GM23338 (cell line): ENCODE measurements at regions not wholly inside any gene's neighbourhood (a gene's known extent, or its start where the extent isn't known, plus 50 kb on each side); places are given as distances from the start of the nearest gene placed in this dataset.

Experiments
- ATAC-seq: fragments of 200-7000 bp; cut with Tn5 transposase; 3 replicates; pipeline ENCODE4 v1.9.1; 2020
- DNase-seq: peaks from one replicate; pipeline ENCODE4 v3.0.0-alpha.2; 2015; ENCODE audit warnings: low spot score
- H2AFZ ChIP-seq: fragments of 200-600 bp; sonication (generic); 2 replicates; pipeline ENCODE4 v1.8.0; 2016; ENCODE audit warnings: antibody characterized with exemption, mild to moderate bottlenecking, moderate library complexity
- H3F3A ChIP-seq: fragments of 200-600 bp; sonication (generic); replicated peaks from 2 replicates; pipeline ENCODE4 v1.8.0; 2017; ENCODE audit warnings: antibody characterized with exemption, mixed run types, low read depth
- H3K27ac ChIP-seq: fragments of 200-600 bp; sonication (generic); 2 replicates; pipeline ENCODE4 v1.6.1; 2016; ENCODE audit warnings: low read depth
- H3K27me3 ChIP-seq: fragments of 200-600 bp; sonication (generic); 2 replicates; pipeline ENCODE4 v1.8.0; 2016; ENCODE audit warnings: mild to moderate bottlenecking, mixed run types, moderate library complexity; ENCODE audit not compliant: insufficient read depth
- H3K36me3 ChIP-seq: fragments of 200-600 bp; sonication (generic); 2 replicates; pipeline ENCODE4 v1.8.0; 2016; ENCODE audit warnings: mild to moderate bottlenecking; ENCODE audit not compliant: insufficient read depth
- H3K4me1 ChIP-seq: fragments of 200-600 bp; sonication (generic); 2 replicates; pipeline ENCODE4 v1.8.0; 2016; ENCODE audit warnings: mild to moderate bottlenecking, moderate library complexity; ENCODE audit not compliant: insufficient read depth
- H3K4me2 ChIP-seq: fragments of 200-600 bp; sonication (generic); 2 replicates; pipeline ENCODE4 v1.7.1; 2017; ENCODE audit warnings: mixed run types
- H3K4me3 ChIP-seq: fragments of 200-600 bp; sonication (generic); 2 replicates; pipeline ENCODE4 v1.6.1; 2016; ENCODE audit warnings: mixed run types
- H3K79me2 ChIP-seq: fragments of 200-600 bp; sonication (generic); replicated peaks from 2 replicates; pipeline ENCODE4 v1.8.0; 2017; ENCODE audit warnings: mild to moderate bottlenecking; ENCODE audit not compliant: insufficient read depth
- H3K9me2 ChIP-seq: fragments of 200-600 bp; sonication (generic); 2 replicates; pipeline ENCODE4 v1.8.0; 2017; ENCODE audit not compliant: insufficient read depth
- H4K20me1 ChIP-seq: fragments of 200-600 bp; sonication (generic); replicated peaks from 2 replicates; pipeline ENCODE4 v1.8.0; 2017; ENCODE audit warnings: mild to moderate bottlenecking; ENCODE audit not compliant: insufficient read depth
- H3K27ac Mint-ChIP-seq: 2 replicates; pipeline ENCODE4 v1.8.0; 2020; ENCODE audit warnings: inconsistent platforms, mild to moderate bottlenecking, moderate library complexity, mixed read lengths
- H3K27me3 Mint-ChIP-seq: 3 replicates; pipeline ENCODE4 v1.8.0; 2022; ENCODE audit warnings: low read depth, mild to moderate bottlenecking, moderate library complexity, mixed read lengths, inconsistent platforms; ENCODE audit not compliant: insufficient read depth, poor library complexity
- H3K36me3 Mint-ChIP-seq: 3 replicates; pipeline ENCODE4 v1.8.0; 2021; ENCODE audit warnings: low read depth, mild to moderate bottlenecking, inconsistent platforms, moderate library complexity, mixed read lengths
- H3K4me1 Mint-ChIP-seq: 3 replicates; pipeline ENCODE4 v1.8.0; 2020; ENCODE audit warnings: mild to moderate bottlenecking, inconsistent platforms, mixed read lengths
- H3K4me3 Mint-ChIP-seq: 3 replicates; pipeline ENCODE4 v1.8.0; 2021; ENCODE audit warnings: moderate library complexity, mild to moderate bottlenecking, inconsistent platforms, mixed read lengths
- H3K9me3 Mint-ChIP-seq: 3 replicates; pipeline ENCODE4 v1.8.0; 2020; ENCODE audit warnings: moderate library complexity, mild to moderate bottlenecking, inconsistent platforms, mixed read lengths
- CTCF ChIP-seq, 2 experiments: fragments of 200-600 bp in 1 of 2; sonication (generic) in 1 of 2; conservative IDR thresholded peaks; 2 replicates each; pipeline versions ENCODE4 v1.5.1 to v1.6.1; 2016 to 2017; ENCODE audit warnings: antibody characterized with exemption in 2 of 2, low read depth in 2 of 2, mild to moderate bottlenecking in 2 of 2, moderate library complexity in 1 of 2
- ETS1 ChIP-seq: IDR thresholded peaks from 2 replicates; pipeline ENCODE4 v1.6.1; 2016; ENCODE audit warnings: antibody characterized with exemption
- EZH2 ChIP-seq: fragments of 200-600 bp; sonication (generic); IDR thresholded peaks from one replicate; pipeline ENCODE4 v1.8.0; 2017; ENCODE audit warnings: antibody characterized with exemption, mild to moderate bottlenecking, low read depth; ENCODE audit not compliant: unreplicated experiment
- EZH2phosphoT487 ChIP-seq: fragments of 200-600 bp; sonication (generic); IDR thresholded peaks from one replicate; pipeline ENCODE4 v1.8.1; 2018; ENCODE audit warnings: antibody characterized with exemption; ENCODE audit not compliant: unreplicated experiment
- NANOG ChIP-seq: IDR thresholded peaks from 2 replicates; pipeline ENCODE4 v1.6.1; 2016; ENCODE audit warnings: antibody characterized with exemption, borderline replicate concordance
- POLR2AphosphoS5 ChIP-seq: IDR thresholded peaks from 2 replicates; pipeline ENCODE4 v1.6.1; 2016; ENCODE audit warnings: antibody characterized with exemption, low read depth
- REST ChIP-seq: IDR thresholded peaks from one replicate; pipeline ENCODE4 v1.6.1; 2018; ENCODE audit warnings: antibody characterized with exemption; ENCODE audit not compliant: unreplicated experiment
- ZNF114 ChIP-seq: fragments of 250-450 bp; sonication (Bioruptor Pico); IDR thresholded peaks from 2 replicates; pipeline ENCODE4 v1.5.0; 2020; ENCODE audit warnings: mild to moderate bottlenecking, moderate library complexity

GRCh38 chr5:173832386-173832785 lies 55.8 kb upstream of the CPEB4 start (continued):
- TF ChIP-seq REST (no peak), ETS1 (no peak), ZNF114 (CRISPR knock-in tag) (no peak)

- Histone ChIP-seq H3K36me3 (no peaks in the 10 kb centered on the region), H3F3A (no peaks in the 10 kb centered on the region), H3K27ac (no peak overlapping the region), H4K20me1 (no peaks in the 10 kb centered on the region), H3K27me3 (no peaks in the 10 kb centered on the region), H2AFZ (no peak overlapping the region), H3K4me1 (no peaks in the 10 kb centered on the region), H3K4me3 (no peak overlapping the region), H3K4me2 (no peak overlapping the region), H3K9me2 (0 out of 2 replicates have a peak, but pooled peaks cover 10% of the 10 kb centered on the region), H3K79me2 (no peaks in the 10 kb centered on the region)
- DNase-seq = no peak
- H3K27me3 Mint-ChIP-seq = no peaks in the 10 kb centered on the region
- H3K4me3 Mint-ChIP-seq = no peak overlapping the region
- no peak for ATAC-seq
- H3K36me3 Mint-ChIP-seq = peaks cover 2% of the 10 kb centered on the region; the same call in 1 of the 3 replicates
- H3K9me3 Mint-ChIP-seq = peaks cover 2% of the 10 kb centered on the region; the same call in 1 of the 3 replicates
- peaks cover 7% of the 10 kb centered on the region for H3K4me1 Mint-ChIP-seq
- H3K27ac Mint-ChIP-seq = no peak overlapping the region
- TF ChIP-seq ETS1 (no peak), POLR2AphosphoS5 (no peak), NANOG (no peak), EZH2 (no peak), EZH2phosphoT487 (no peak), REST (no peak), ZNF114 (CRISPR knock-in tag) (no peak), CTCF (conservative IDR thresholded peaks at IDR 0.05; ENCODE audit: low read depth in 2 of 2) (no peak)
Measured at GRCh38 chr5:173833196-173833985, 54.8 kb upstream of the CPEB4 start.
